HG02840 (cell line): ENCODE measurements at regions not wholly inside any gene's neighbourhood (a gene's known extent, or its start where the extent isn't known, plus 50 kb on each side); places are given as distances from the start of the nearest gene placed in this dataset.

Source experiments
- ATAC-seq: cut with Tn5 transposase; IDR thresholded peaks from one replicate; pipeline ENCODE4 v1.9.1; 2021; ENCODE audit warnings: mild to moderate bottlenecking, moderate library complexity, moderate number of reproducible peaks; ENCODE audit not compliant: unreplicated experiment, low FRiP score

GRCh38 chr7:110568388-110568787, 522.5 kb upstream of the LRRN3 start:
- ATAC-seq = no peak

GRCh38 chr7:110568932-110569331, 522.0 kb upstream of the LRRN3 start:
- no peak for ATAC-seq

GRCh38 chr7:110569486-110570205, 521.3 kb upstream of the LRRN3 start:
- no peak for ATAC-seq

- ATAC-seq = no peak
Measured at GRCh38 chr7:110573862-110574528, 516.9 kb upstream of the LRRN3 start.

GRCh38 chr7:110587294-110587693, 503.6 kb upstream of the LRRN3 start:
- ATAC-seq = no peak

- no peak for ATAC-seq
Measured at GRCh38 chr7:110590415-110590814, 500.5 kb upstream of the LRRN3 start.

- ATAC-seq = no peak
Measured at GRCh38 chr7:110591341-110591740, 499.6 kb upstream of the LRRN3 start.

- no peak for ATAC-seq
Measured at GRCh38 chr7:110592557-110592956, 498.4 kb upstream of the LRRN3 start.

- ATAC-seq = no peak
Measured at GRCh38 chr7:110593355-110593754, 497.6 kb upstream of the LRRN3 start.

GRCh38 chr7:110595694-110596093, 495.2 kb upstream of the LRRN3 start:
- no peak for ATAC-seq

GRCh38 chr7:110600956-110601355, 490.0 kb upstream of the LRRN3 start:
- no peak for ATAC-seq

GRCh38 chr7:110601710-110602109, 489.2 kb upstream of the LRRN3 start:
- ATAC-seq = no peak

- no peak for ATAC-seq
Measured at GRCh38 chr7:110604206-110604605, 486.7 kb upstream of the LRRN3 start.

GRCh38 chr7:110604885-110605284, 486.0 kb upstream of the LRRN3 start:
- ATAC-seq = no peak

- no peak for ATAC-seq
Measured at GRCh38 chr7:110607050-110607857, 483.7 kb upstream of the LRRN3 start.

GRCh38 chr7:110609336-110609735, 481.6 kb upstream of the LRRN3 start:
- ATAC-seq = no peak

- no peak for ATAC-seq
Measured at GRCh38 chr7:110612680-110613079, 478.2 kb upstream of the LRRN3 start.
